ENCODE measurements at regions not wholly inside any gene's neighbourhood (a gene's known extent, or its start where the extent isn't known, plus 50 kb on each side); places are given as distances from the start of the nearest gene placed in this dataset.

GRCh38 chr10:106181501-106181900 is 983.0 kb downstream of the SORCS1 start:
- H3K36me3 ChIP-seq (ENCODE audit: low read length) = no peaks in the 10 kb centered on the region
- H3K79me2 ChIP-seq (ENCODE audit: insufficient read depth, low read length) = no peaks in the 10 kb centered on the region
- H2AFZ ChIP-seq (ENCODE audit: low read depth, low read length, severe bottlenecking) = no peak overlapping the region
- no peak overlapping the region for H3K27ac ChIP-seq (ENCODE audit: low read depth, low read length)
- H3K27me3 ChIP-seq (ENCODE audit: low read length) = no peaks in the 10 kb centered on the region
- no peaks in the 10 kb centered on the region for H3K9me3 ChIP-seq (ENCODE audit: insufficient read depth, low read length)
- no peak overlapping the region for H3K4me3 ChIP-seq (ENCODE audit: insufficient read depth, low read length, poor library complexity, severe bottlenecking)
- H3K9me2 ChIP-seq (replicated peaks; ENCODE audit: insufficient read depth, low read length) = no peaks in the 10 kb centered on the region
- no peak for TF ChIP-seq EZH2phosphoT487 (conservative IDR thresholded peaks at IDR 0.05; ENCODE audit: low read length)
- TF ChIP-seq CTCF (IDR thresholded peaks at IDR 0.05; ENCODE audit: insufficient read depth, low read length, poor library complexity, severe bottlenecking) = no peak
- no peak overlapping the region for H3K9ac ChIP-seq (ENCODE audit: low read length)
- H3F3A ChIP-seq (ENCODE audit: insufficient read depth) = no peaks in the 10 kb centered on the region
- H4K20me1 ChIP-seq (ENCODE audit: low read depth, low read length) = no peaks in the 10 kb centered on the region
- no peak overlapping the region for H3K4me2 ChIP-seq (ENCODE audit: low read depth, low read length, poor library complexity, severe bottlenecking)

- H3K36me3 ChIP-seq (ENCODE audit: low read length) = no peaks in the 10 kb centered on the region
- H3K4me2 ChIP-seq (ENCODE audit: low read depth, low read length, poor library complexity, severe bottlenecking) = no peak overlapping the region
- no peak overlapping the region for H3K4me3 ChIP-seq (ENCODE audit: insufficient read depth, low read length, poor library complexity, severe bottlenecking)
- H2AFZ ChIP-seq (ENCODE audit: low read depth, low read length, severe bottlenecking) = no peak overlapping the region
- H3K27me3 ChIP-seq (ENCODE audit: low read length) = no peaks in the 10 kb centered on the region
- no peaks in the 10 kb centered on the region for H3K9me2 ChIP-seq (replicated peaks; ENCODE audit: insufficient read depth, low read length)
- no peaks in the 10 kb centered on the region for H4K20me1 ChIP-seq (ENCODE audit: low read depth, low read length)
- no peaks in the 10 kb centered on the region for H3F3A ChIP-seq (ENCODE audit: insufficient read depth)
- no peaks in the 10 kb centered on the region for H3K9me3 ChIP-seq (ENCODE audit: insufficient read depth, low read length)
- H3K27ac ChIP-seq (ENCODE audit: low read depth, low read length) = no peak overlapping the region
- H3K79me2 ChIP-seq (ENCODE audit: insufficient read depth, low read length) = no peaks in the 10 kb centered on the region
- H3K9ac ChIP-seq (ENCODE audit: low read length) = no peak overlapping the region
- TF ChIP-seq CTCF (IDR thresholded peaks at IDR 0.05; ENCODE audit: insufficient read depth, low read length, poor library complexity, severe bottlenecking) (no peak), EZH2phosphoT487 (conservative IDR thresholded peaks at IDR 0.05; ENCODE audit: low read length) (no peak)
These were observed 985.1 kb downstream of the SORCS1 start for GRCh38 chr10:106179430-106179829.

- Histone ChIP-seq H4K20me1 (ENCODE audit: low read depth, low read length) (no peaks in the 10 kb centered on the region), H3K79me2 (ENCODE audit: insufficient read depth, low read length) (no peaks in the 10 kb centered on the region), H3K36me3 (ENCODE audit: low read length) (no peaks in the 10 kb centered on the region), H3K9ac (ENCODE audit: low read length) (no peak overlapping the region), H3K4me3 (ENCODE audit: insufficient read depth, low read length, poor library complexity, severe bottlenecking) (no peak overlapping the region), H3K27ac (ENCODE audit: low read depth, low read length) (no peak overlapping the region), H3K4me2 (ENCODE audit: low read depth, low read length, poor library complexity, severe bottlenecking) (no peak overlapping the region), H3K9me2 (replicated peaks; ENCODE audit: insufficient read depth, low read length) (no peaks in the 10 kb centered on the region), H3F3A (ENCODE audit: insufficient read depth) (no peaks in the 10 kb centered on the region), H3K9me3 (ENCODE audit: insufficient read depth, low read length) (no peaks in the 10 kb centered on the region), H3K27me3 (ENCODE audit: low read length) (no peaks in the 10 kb centered on the region), H2AFZ (ENCODE audit: low read depth, low read length, severe bottlenecking) (no peak overlapping the region)
- TF ChIP-seq CTCF (IDR thresholded peaks at IDR 0.05; ENCODE audit: insufficient read depth, low read length, poor library complexity, severe bottlenecking) = peak; percentile 61
- TF ChIP-seq EZH2phosphoT487 (conservative IDR thresholded peaks at IDR 0.05; ENCODE audit: low read length) = no peak
These were observed 988.6 kb downstream of the SORCS1 start for GRCh38 chr10:106175760-106176377.
